HG03378 (cell line): ENCODE measurements at regions not wholly inside any gene's neighbourhood (a gene's known extent, or its start where the extent isn't known, plus 50 kb on each side); places are given as distances from the start of the nearest gene placed in this dataset.
"Not testable (repeated sequence)": the region's sequence is repeated elsewhere in the genome, so short reads cannot be mapped to it uniquely, and the experiment has no call there.

Experiments
- ATAC-seq: cut with Tn5 transposase; IDR thresholded peaks from one replicate; pipeline ENCODE4 v1.9.1; 2021; ENCODE audit warnings: mild to moderate bottlenecking, moderate library complexity; ENCODE audit not compliant: unreplicated experiment

GRCh38 chr5:109283086-109283485 lies 126.7 kb downstream of the PJA2 start:
- ATAC-seq = not testable (repeated sequence)

- ATAC-seq = no peak
Observed at GRCh38 chr5:109281136-109281690, 128.6 kb downstream of the PJA2 start.

DNA sequence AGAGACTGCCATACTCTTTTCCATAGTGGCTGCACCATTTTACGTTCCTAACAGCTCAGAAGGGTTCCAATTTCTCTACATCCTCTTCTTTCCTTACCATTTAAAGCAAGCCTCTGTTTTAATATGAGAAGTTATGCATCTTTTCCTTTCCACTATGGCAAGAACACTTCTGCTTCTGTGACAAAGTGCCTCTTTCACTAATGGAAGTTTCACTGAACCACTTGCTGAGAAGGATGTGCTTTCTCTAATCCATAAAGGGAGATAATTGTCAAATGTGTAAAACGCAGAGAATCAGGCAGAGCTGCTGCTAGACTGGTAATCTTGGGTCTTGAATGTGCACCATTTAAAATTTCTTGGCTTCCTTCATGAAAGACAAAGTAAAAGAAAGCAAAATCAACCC lies 131.6 kb downstream of the PJA2 start:
- no peak for ATAC-seq

DNA sequence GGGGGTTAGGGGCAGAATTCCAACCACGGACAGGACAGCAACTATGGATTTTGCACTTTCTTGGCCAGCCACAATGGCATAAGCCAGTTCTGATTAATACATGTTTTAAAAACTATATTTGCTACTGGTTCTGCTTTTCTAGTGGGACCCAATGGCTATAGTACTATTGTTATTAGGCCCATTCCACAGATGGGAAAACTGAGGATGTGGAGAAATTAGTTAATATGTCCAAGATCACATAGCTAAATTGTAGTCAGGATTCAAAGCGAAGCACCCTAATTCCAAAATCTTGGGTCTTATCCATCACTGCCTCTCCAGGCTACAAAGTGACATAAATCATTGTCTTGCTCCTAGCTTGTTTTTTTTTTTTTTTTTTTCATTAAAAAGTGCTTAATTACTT lies 133.9 kb downstream of the PJA2 start:
- ATAC-seq = no peak

GRCh38 chr5:109273594-109273993 lies 136.2 kb downstream of the PJA2 start:
- no peak for ATAC-seq

- ATAC-seq = no peak
Observed at GRCh38 chr5:109267283-109267682, 142.5 kb downstream of the PJA2 start.

GRCh38 chr5:109258755-109259154 lies 151.0 kb downstream of the PJA2 start:
- ATAC-seq = no peak

GRCh38 chr5:109256486-109256885 lies 153.3 kb downstream of the PJA2 start:
- ATAC-seq = no peak

- ATAC-seq = no peak
Observed at GRCh38 chr5:109254511-109254910, 155.3 kb downstream of the PJA2 start.

- ATAC-seq = no peak
Observed at GRCh38 chr5:109253262-109253661, 156.5 kb downstream of the PJA2 start.

DNA sequence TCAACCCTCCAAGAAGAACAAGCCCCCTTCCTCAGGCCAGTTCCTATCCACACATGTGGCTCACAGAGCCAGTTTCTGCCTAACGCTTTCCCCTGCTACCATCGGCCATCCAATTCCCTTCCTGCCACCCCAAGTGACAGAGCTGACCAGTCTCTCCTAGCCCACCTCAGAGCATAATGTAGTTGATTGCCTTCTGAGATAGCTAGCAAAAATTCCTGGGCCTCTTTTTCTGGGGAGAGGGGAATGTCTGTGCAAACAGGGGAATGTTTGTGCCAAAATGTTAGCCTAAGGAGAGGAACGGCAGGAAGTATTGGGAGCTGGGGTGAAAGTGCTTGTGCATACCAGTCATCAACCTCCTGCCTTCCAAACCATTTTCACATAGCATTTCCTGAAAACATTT lies 157.0 kb downstream of the PJA2 start:
- ATAC-seq = no peak

- no peak for ATAC-seq
Observed at GRCh38 chr5:109250533-109251329, 159.0 kb downstream of the PJA2 start.

DNA sequence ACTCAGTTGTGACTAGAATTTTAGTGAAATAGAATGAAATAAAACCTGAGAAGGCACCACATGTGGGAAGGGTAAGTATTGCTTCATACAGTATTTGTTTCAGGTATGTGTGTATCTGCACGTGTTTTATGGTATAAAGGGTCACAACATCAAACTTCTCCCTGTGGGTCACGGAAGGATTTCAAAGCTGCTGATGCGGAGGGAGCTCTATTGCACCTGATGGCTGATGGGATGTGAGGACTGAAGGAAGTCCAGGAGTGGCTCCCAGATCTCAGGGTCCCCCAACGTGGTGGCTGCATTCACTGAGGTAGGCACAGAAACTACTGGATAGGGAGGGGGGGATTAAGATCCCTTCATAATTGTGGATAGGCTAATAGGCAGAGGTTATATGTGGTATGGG lies 159.7 kb downstream of the PJA2 start:
- no peak for ATAC-seq

DNA sequence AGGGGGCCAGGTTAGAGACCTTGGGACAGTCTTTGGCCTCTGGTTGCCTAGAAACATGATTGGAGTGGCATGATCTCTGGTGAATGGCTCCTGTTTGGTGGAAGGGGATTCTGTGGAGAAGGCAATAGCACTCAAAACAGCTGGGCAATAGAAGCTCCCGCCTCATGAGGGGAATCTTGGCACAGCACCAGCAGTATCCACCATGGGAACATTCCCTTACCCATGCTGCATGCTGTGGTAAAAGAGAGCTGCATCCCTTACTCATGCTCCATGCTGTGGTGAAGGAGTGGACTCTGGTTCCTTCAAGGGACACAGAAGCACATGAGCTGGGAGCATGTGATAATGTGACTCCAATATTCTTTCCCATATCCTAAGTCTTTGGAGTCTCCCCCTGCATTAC lies 160.6 kb downstream of the PJA2 start:
- no peak for ATAC-seq

DNA sequence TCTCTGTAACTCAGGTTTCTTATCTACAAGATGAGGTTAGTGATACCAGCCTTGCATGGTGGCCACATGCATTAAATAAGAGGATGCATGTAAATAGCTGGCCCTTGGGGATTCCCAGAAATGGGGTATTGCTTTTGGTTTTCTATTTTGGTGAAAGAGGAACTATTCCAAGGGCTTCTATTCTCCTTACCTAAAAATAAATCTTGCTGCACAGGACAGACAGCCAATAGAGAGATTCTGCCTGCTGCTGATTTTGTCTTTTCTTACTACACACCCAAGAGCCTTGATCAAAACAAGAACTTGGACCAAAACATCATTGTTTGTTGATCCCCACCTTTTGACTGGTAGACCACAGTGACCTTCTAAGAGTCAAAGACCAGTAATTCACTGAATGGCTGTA lies 161.8 kb downstream of the PJA2 start:
- ATAC-seq = peak; percentile 86

GRCh38 chr5:109246841-109247592 lies 162.8 kb downstream of the PJA2 start:
- no peak for ATAC-seq
